ENCODE measurements at regions not wholly inside any gene's neighbourhood (a gene's known extent, or its start where the extent isn't known, plus 50 kb on each side); places are given as distances from the start of the nearest gene placed in this dataset.
"Not testable (repeated sequence)": the region's sequence is repeated elsewhere in the genome, so short reads cannot be mapped to it uniquely, and the experiment has no call there.

GRCh38 chr2:138902239-138902871 lies 122.2 kb upstream of the NXPH2 start:
- no peak for DNase-seq (ENCODE audit: extremely low read depth, low read depth)

- DNase-seq (ENCODE audit: extremely low read depth, low read depth), result no peak
Measured at GRCh38 chr2:138901530-138901929, 121.3 kb upstream of the NXPH2 start.

GRCh38 chr2:138898855-138899254 lies 118.7 kb upstream of the NXPH2 start:
- DNase-seq (ENCODE audit: extremely low read depth, low read depth), result no peak

GRCh38 chr2:138897274-138897673 lies 117.1 kb upstream of the NXPH2 start:
- no peak for DNase-seq (ENCODE audit: extremely low read depth, low read depth)

- no peak for DNase-seq (ENCODE audit: extremely low read depth, low read depth)
Measured at GRCh38 chr2:138893746-138894145, 113.6 kb upstream of the NXPH2 start.

- no peak for DNase-seq (ENCODE audit: extremely low read depth, low read depth)
Measured at GRCh38 chr2:138881126-138881525, 100.9 kb upstream of the NXPH2 start.

GRCh38 chr2:138879931-138880330 lies 99.7 kb upstream of the NXPH2 start:
- no peak for DNase-seq (ENCODE audit: extremely low read depth, low read depth)

GRCh38 chr2:138877421-138877820 lies 97.2 kb upstream of the NXPH2 start:
- DNase-seq (ENCODE audit: extremely low read depth, low read depth), result no peak

- no peak for DNase-seq (ENCODE audit: extremely low read depth, low read depth)
Measured at GRCh38 chr2:138874251-138874650, 94.1 kb upstream of the NXPH2 start.

GRCh38 chr2:138872116-138872515 lies 91.9 kb upstream of the NXPH2 start:
- DNase-seq (ENCODE audit: extremely low read depth, low read depth), result not testable (repeated sequence)

- no peak for DNase-seq (ENCODE audit: extremely low read depth, low read depth)
Measured at GRCh38 chr2:138871312-138871711, 91.1 kb upstream of the NXPH2 start.

- no peak for DNase-seq (ENCODE audit: extremely low read depth, low read depth)
Measured at GRCh38 chr2:138867341-138867740, 87.2 kb upstream of the NXPH2 start.

GRCh38 chr2:138866797-138867196 lies 86.6 kb upstream of the NXPH2 start:
- no peak for DNase-seq (ENCODE audit: extremely low read depth, low read depth)

- no peak for DNase-seq (ENCODE audit: extremely low read depth, low read depth)
Measured at GRCh38 chr2:138853761-138854160, 73.6 kb upstream of the NXPH2 start.

- DNase-seq (ENCODE audit: extremely low read depth, low read depth), result no peak
Measured at GRCh38 chr2:138853296-138853695, 73.1 kb upstream of the NXPH2 start.

GRCh38 chr2:138846216-138846821 lies 66.1 kb upstream of the NXPH2 start:
- peak; percentile 41 for DNase-seq (ENCODE audit: extremely low read depth, low read depth)

GRCh38 chr2:138842341-138842740 lies 62.2 kb upstream of the NXPH2 start:
- no peak for DNase-seq (ENCODE audit: extremely low read depth, low read depth)

GRCh38 chr2:138841459-138841858 lies 61.3 kb upstream of the NXPH2 start:
- DNase-seq (ENCODE audit: extremely low read depth, low read depth), result no peak

- no peak for DNase-seq (ENCODE audit: extremely low read depth, low read depth)
Measured at GRCh38 chr2:138838851-138839620, 58.8 kb upstream of the NXPH2 start.

- no peak for DNase-seq (ENCODE audit: extremely low read depth, low read depth)
Measured at GRCh38 chr2:138831691-138832090, 51.5 kb upstream of the NXPH2 start.

GRCh38 chr2:138831154-138831553 lies 51.0 kb upstream of the NXPH2 start:
- no peak for DNase-seq (ENCODE audit: extremely low read depth, low read depth)

- no peak for DNase-seq (ENCODE audit: extremely low read depth, low read depth)
Measured at GRCh38 chr2:138830547-138830946, 50.4 kb upstream of the NXPH2 start.

All from NCI-H460 (cell line).